Coronary artery (tissue), 2 donors: ENCODE measurements at regions not wholly inside any gene's neighbourhood (a gene's known extent, or its start where the extent isn't known, plus 50 kb on each side); places are given as distances from the start of the nearest gene placed in this dataset.

Source experiments
- DNase-seq: peaks from one replicate; pipeline ENCODE4 v3.0.0-alpha.2; 2017; ENCODE audit warnings: low spot score
- H3K27ac ChIP-seq, 2 donors: fragments of 200-600 bp; sonication (generic); one replicate each; pipeline ENCODE4 v1.5.1; 2016 to 2019
- H3K4me3 ChIP-seq: fragments of 200-600 bp; sonication (generic); 2 replicates; pipeline ENCODE4 v1.5.1; 2016; ENCODE audit warnings: mild to moderate bottlenecking, moderate library complexity
- TF ChIP-seq, protein P1 (sequence below): fragments of 200-600 bp; sonication (generic); IDR thresholded peaks from one replicate; pipeline ENCODE4 v1.5.1; 2019; ENCODE audit warnings: antibody characterized with exemption

DNA sequence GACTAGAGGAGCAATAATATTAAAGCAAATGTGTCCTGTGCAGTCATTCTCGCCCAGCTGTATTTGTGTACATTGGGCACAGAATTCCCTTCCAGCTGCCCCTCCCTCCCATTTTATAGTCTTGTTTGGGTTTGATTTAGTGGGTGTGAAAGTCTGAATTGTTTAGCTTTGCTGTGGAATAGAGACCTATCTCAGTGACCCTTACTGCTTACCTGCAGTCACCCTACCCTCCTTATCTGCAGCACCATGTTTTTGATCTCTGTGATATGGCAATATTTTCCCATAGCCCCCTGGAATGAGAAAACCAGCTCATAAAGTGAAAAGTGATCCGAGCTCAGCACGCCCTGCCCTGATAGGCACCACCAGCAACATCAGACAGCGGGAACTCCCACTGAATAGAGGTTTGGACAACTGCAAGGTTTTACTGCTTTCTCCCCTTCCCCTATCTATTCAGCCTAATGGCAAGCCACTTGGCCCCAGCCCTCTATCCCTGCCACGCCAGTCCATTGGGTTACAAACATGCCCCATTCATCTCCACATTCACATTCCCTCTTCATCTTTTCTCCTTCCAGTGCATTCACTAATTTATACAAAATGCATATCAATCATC lies 199.0 kb downstream of the ETS1 start:
- TF ChIP-seq, protein P1, sequence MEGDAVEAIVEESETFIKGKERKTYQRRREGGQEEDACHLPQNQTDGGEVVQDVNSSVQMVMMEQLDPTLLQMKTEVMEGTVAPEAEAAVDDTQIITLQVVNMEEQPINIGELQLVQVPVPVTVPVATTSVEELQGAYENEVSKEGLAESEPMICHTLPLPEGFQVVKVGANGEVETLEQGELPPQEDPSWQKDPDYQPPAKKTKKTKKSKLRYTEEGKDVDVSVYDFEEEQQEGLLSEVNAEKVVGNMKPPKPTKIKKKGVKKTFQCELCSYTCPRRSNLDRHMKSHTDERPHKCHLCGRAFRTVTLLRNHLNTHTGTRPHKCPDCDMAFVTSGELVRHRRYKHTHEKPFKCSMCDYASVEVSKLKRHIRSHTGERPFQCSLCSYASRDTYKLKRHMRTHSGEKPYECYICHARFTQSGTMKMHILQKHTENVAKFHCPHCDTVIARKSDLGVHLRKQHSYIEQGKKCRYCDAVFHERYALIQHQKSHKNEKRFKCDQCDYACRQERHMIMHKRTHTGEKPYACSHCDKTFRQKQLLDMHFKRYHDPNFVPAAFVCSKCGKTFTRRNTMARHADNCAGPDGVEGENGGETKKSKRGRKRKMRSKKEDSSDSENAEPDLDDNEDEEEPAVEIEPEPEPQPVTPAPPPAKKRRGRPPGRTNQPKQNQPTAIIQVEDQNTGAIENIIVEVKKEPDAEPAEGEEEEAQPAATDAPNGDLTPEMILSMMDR, result no peak
- Histone ChIP-seq H3K27ac (no peak overlapping the region), H3K4me3 (no peak overlapping the region)
- DNase-seq, result no peak

DNA sequence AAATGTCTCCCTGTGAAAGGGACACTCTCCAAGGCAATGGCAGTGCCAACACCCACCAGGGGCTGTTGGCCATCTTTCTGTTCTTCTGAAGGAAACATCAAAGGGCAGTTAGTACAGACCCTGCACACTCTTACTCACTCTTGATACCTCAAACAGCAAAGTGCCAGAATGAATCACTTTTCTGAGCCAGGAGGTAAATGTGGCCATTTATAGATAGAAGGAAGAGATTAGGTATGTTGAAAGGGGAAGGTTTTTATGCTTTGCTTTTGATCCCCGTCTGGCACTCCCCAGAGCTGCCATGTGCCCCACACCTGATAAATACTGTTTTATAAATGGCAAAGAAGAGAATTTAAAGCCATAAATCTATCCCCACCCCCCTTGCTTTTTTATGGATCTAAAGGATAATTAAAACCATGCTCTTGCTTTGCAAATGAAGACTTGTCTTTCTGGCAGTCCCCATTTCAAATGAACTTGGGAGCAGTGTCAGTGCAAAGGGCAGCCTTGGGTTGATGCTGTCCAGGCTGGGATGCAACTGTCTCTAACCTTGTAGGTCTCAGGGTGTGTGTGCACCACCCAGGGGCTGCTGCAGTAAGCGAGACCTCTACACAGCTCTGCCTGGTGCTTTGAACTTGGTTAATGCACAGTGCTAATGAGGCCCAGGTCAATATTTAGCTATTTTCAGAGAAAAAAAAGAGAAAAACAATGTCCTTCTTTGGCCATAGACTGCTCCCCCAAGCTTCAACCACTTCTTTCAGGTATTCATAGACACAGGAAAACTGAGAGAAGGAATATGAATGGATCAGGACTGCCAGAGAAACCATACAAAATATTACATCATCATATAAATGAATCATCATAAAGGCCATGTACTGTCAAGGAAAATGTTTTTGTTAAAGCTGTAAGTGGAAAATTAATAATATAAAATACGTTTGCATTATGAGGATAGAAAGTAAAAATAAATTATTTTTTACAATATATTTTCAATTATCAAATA lies 207.5 kb downstream of the ETS1 start:
- H3K4me3 ChIP-seq, result no peak overlapping the region
- TF ChIP-seq, protein P1, result no peak
- no peak overlapping the region for H3K27ac ChIP-seq
- DNase-seq, result no peak

DNA sequence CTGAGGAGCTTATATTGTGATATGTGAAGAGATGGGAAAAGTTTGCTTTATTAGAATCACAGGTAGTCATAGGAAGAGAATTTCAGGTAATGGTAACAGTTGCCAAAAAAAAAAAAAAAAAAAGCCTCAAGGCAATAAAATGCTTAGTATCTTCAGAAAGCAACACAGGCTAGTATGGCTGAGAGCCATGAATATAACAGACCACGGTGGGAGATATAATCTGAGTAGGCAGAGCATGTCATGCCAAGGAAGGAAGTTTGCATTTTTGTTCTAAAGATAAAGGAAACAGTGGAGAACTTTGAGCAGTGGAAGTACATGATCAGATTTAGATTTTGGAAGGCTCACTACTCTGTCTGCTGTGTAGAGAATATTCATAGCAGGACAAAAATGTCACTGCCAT lies 211.4 kb downstream of the ETS1 start:
- no peak for DNase-seq
- no peak overlapping the region for H3K27ac ChIP-seq
- TF ChIP-seq, protein P1, result no peak

DNA sequence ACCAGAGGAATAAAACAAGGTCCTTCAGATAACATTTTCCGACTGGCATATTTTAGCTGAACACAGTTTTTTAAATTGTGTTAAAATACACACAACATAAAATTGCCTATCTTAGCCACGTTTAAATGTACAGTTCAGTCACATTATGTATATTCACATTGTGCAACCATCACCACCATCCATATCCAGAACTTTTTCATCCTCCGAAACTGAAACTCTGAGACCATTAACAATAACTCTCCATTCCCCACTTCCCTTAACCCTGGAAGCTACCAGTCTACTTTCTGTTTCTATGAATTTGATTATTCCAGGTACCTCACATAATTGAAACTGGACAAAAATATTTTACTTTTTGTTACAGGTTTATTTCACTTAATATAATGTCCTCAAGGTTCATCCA lies 213.3 kb downstream of the ETS1 start:
- Histone ChIP-seq H3K27ac (no peak overlapping the region), H3K4me3 (no peak overlapping the region)
- DNase-seq, result no peak
- TF ChIP-seq, protein P1, result no peak

More for the DNA sequence above, 211.4 kb downstream of the ETS1 start:
- no peak overlapping the region for H3K4me3 ChIP-seq

DNA sequence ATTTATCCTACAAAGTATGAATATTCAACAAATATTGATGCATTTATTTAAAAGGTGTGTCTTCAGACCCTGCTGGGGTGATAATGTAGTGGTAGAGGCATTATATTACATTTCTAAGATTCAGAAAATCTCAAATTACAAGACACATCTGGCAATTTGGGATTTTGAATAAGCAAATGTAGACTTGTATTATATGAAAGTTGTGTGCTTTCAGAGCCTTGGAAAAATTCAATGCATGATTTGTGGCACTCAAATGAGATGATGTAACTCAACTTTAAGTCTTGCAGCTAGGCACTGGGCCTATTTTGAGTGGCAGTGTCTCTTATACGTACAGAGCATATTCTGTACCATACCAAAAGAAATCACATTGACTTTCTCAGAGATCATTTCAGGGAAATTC lies 214.4 kb downstream of the ETS1 start:
- no peak for DNase-seq
- Histone ChIP-seq H3K27ac (no peak overlapping the region), H3K4me3 (no peak overlapping the region)
- TF ChIP-seq, protein P1, result no peak

DNA sequence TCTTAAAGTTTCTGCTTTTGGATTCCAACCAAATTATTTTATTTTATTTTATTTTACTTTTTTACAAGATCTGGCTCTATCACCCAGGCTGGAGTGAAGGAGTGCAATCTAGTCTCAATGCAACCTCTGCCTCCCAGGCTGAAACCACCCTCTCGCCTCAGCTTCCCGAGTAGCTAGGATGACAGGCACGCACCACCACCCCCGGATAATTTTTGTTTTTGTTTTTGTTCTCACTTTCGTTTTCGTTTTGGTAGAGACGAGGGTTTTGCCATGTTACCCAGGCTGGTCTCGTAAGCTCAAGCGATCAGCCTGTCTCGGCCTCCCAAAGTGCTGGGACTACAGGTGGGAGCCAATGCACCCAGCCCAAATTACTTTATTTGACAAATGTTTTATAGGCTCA lies 219.8 kb downstream of the ETS1 start:
- Histone ChIP-seq H3K4me3 (no peak overlapping the region), H3K27ac (no peak overlapping the region)
- TF ChIP-seq, protein P1, result no peak
- no peak for DNase-seq
